ENCODE measurements at regions not wholly inside any gene's neighbourhood (a gene's known extent, or its start where the extent isn't known, plus 50 kb on each side); places are given as distances from the start of the nearest gene placed in this dataset.

- DNase-seq: no peak
These were observed 977.0 kb downstream of the TBC1D22A start for GRCh38 chr22:47739291-47740015.

GRCh38 chr22:47738472-47739013 is 976.1 kb downstream of the TBC1D22A start:
- DNase-seq: no peak

- no peak for DNase-seq
These were observed 974.0 kb downstream of the TBC1D22A start for GRCh38 chr22:47736186-47737034.

- no peak for DNase-seq
These were observed 972.1 kb downstream of the TBC1D22A start for GRCh38 chr22:47734511-47734910.

GRCh38 chr22:47727641-47728040 is 965.2 kb downstream of the TBC1D22A start:
- DNase-seq: no peak

GRCh38 chr22:47724751-47725150 is 962.3 kb downstream of the TBC1D22A start:
- no peak for DNase-seq

GRCh38 chr22:47724030-47724429 is 961.6 kb downstream of the TBC1D22A start:
- no peak for DNase-seq

GRCh38 chr22:47718337-47718736 is 955.9 kb downstream of the TBC1D22A start:
- no peak for DNase-seq

- DNase-seq: no peak
These were observed 954.6 kb downstream of the TBC1D22A start for GRCh38 chr22:47716890-47717615.

- no peak for DNase-seq
These were observed 953.6 kb downstream of the TBC1D22A start for GRCh38 chr22:47715866-47716578.

- DNase-seq: no peak
These were observed 951.5 kb downstream of the TBC1D22A start for GRCh38 chr22:47713941-47714340.

- DNase-seq: no peak
These were observed 947.7 kb downstream of the TBC1D22A start for GRCh38 chr22:47710135-47710534.

GRCh38 chr22:47705350-47705749 is 942.9 kb downstream of the TBC1D22A start:
- DNase-seq: no peak

GRCh38 chr22:47698906-47699305 is 936.5 kb downstream of the TBC1D22A start:
- DNase-seq: no peak

- DNase-seq: no peak
These were observed 935.4 kb downstream of the TBC1D22A start for GRCh38 chr22:47697861-47698260.

- no peak for DNase-seq
These were observed 934.3 kb downstream of the TBC1D22A start for GRCh38 chr22:47696776-47697175.

GRCh38 chr22:47695176-47695575 is 932.7 kb downstream of the TBC1D22A start:
- DNase-seq: no peak

GRCh38 chr22:47694536-47695130 is 932.2 kb downstream of the TBC1D22A start:
- no peak for DNase-seq

GRCh38 chr22:47693606-47694005 is 931.2 kb downstream of the TBC1D22A start:
- no peak for DNase-seq

GRCh38 chr22:47692811-47693210 is 930.4 kb downstream of the TBC1D22A start:
- DNase-seq: no peak

- DNase-seq: no peak
These were observed 928.9 kb downstream of the TBC1D22A start for GRCh38 chr22:47691152-47691895.

Measured in skin of body (tissue), 1 donor.